ENCODE measurements at regions not wholly inside any gene's neighbourhood (a gene's known extent, or its start where the extent isn't known, plus 50 kb on each side); places are given as distances from the start of the nearest gene placed in this dataset.

GRCh38 chr16:76197900-76198299 lies 79.3 kb upstream of the CNTNAP4 start:
- Histone ChIP-seq H3K4me1 (ENCODE audit: control insufficient read depth in 2 of 2, insufficient read depth in 2 of 2, low read length in 2 of 2) (no peaks in the 10 kb centered on the region), H3K4me2 (replicated peaks; ENCODE audit: low read depth, low read length, poor library complexity, severe bottlenecking) (no peak overlapping the region), H3K27me3 (replicated peaks in 1 of 4; ENCODE audit: control extremely low read depth in 1 of 4, control insufficient read depth in 3 of 4, insufficient read depth in 4 of 4, low read length in 3 of 4) (no peaks in the 10 kb centered on the region), H3K9me3 (ENCODE audit: control extremely low read depth in 1 of 3, control insufficient read depth in 2 of 3, insufficient read depth in 1 of 3, low read length in 2 of 3) (no peaks in the 10 kb centered on the region), H3K36me3 (replicated peaks in 1 of 2; ENCODE audit: control extremely low read depth in 1 of 2, control insufficient read depth in 1 of 2, extremely low read depth in 1 of 2, insufficient read depth in 2 of 2, low read length in 1 of 2) (no peaks in the 10 kb centered on the region), H2AFZ (ENCODE audit: insufficient read depth, low read depth, low read length, poor library complexity, severe bottlenecking) (no peak overlapping the region), H3K9ac (ENCODE audit: low read length) (no peak overlapping the region), H4K20me1 (ENCODE audit: control insufficient read depth, insufficient read depth, low read length, poor library complexity, severe bottlenecking) (no peaks in the 10 kb centered on the region), H3K27ac (ENCODE audit: low read length in 2 of 2) (no peak overlapping the region), H3K4me3 (ENCODE audit: control extremely low read depth in 1 of 5, extremely low read depth in 1 of 5, insufficient read depth in 1 of 5, low read depth in 2 of 5, low read length in 4 of 5) (no peak overlapping the region), H3K79me2 (ENCODE audit: control insufficient read depth, insufficient read depth, low read length) (no peaks in the 10 kb centered on the region)
- 50% methylated on average over 1 of the region's 1 CpG for WGBS (ENCODE audit: insufficient coverage)
- no peak for DNase-seq
- no peak overlapping the region for H3K4me3 Mint-ChIP-seq
- POLR2A ChIA-PET = no interaction called here
- no peak for ATAC-seq (ENCODE audit: low read depth)
- intact Hi-C loops (cut with micrococcal nuclease) = no loop called here
- TF ChIP-seq EZH2 (IDR thresholded peaks at IDR 0.05; ENCODE audit: borderline replicate concordance, insufficient read depth, low read depth, low read length, poor library complexity, severe bottlenecking) (no peak), CTCF (IDR thresholded peaks at IDR 0.05) (no peak)
- peaks cover 2% of the 10 kb centered on the region for H3K9me3 Mint-ChIP-seq (ENCODE audit: insufficient read depth)
- H3K27ac Mint-ChIP-seq = no peak overlapping the region
- no peaks in the 10 kb centered on the region for H3K4me1 Mint-ChIP-seq
- CTCF ChIA-PET = no interaction called here
- no peaks in the 10 kb centered on the region for H3K27me3 Mint-ChIP-seq

GRCh38 chr16:76199681-76200220 lies 77.5 kb upstream of the CNTNAP4 start:
- Histone ChIP-seq H4K20me1 (ENCODE audit: control insufficient read depth, insufficient read depth, low read length, poor library complexity, severe bottlenecking) (no peaks in the 10 kb centered on the region), H3K36me3 (replicated peaks in 1 of 2; ENCODE audit: control extremely low read depth in 1 of 2, control insufficient read depth in 1 of 2, extremely low read depth in 1 of 2, insufficient read depth in 2 of 2, low read length in 1 of 2) (no peaks in the 10 kb centered on the region), H3K4me2 (replicated peaks; ENCODE audit: low read depth, low read length, poor library complexity, severe bottlenecking) (no peak overlapping the region), H3K4me3 (ENCODE audit: control extremely low read depth in 1 of 5, extremely low read depth in 1 of 5, insufficient read depth in 1 of 5, low read depth in 2 of 5, low read length in 4 of 5) (no peak overlapping the region), H3K27ac (ENCODE audit: low read length in 2 of 2) (no peak overlapping the region), H3K9ac (ENCODE audit: low read length) (no peak overlapping the region), H3K27me3 (replicated peaks in 1 of 4; ENCODE audit: control extremely low read depth in 1 of 4, control insufficient read depth in 3 of 4, insufficient read depth in 4 of 4, low read length in 3 of 4) (no peaks in the 10 kb centered on the region), H3K79me2 (ENCODE audit: control insufficient read depth, insufficient read depth, low read length) (no peaks in the 10 kb centered on the region), H3K4me1 (ENCODE audit: control insufficient read depth in 2 of 2, insufficient read depth in 2 of 2, low read length in 2 of 2) (no peaks in the 10 kb centered on the region), H3K9me3 (ENCODE audit: control extremely low read depth in 1 of 3, control insufficient read depth in 2 of 3, insufficient read depth in 1 of 3, low read length in 2 of 3) (no peaks in the 10 kb centered on the region), H2AFZ (ENCODE audit: insufficient read depth, low read depth, low read length, poor library complexity, severe bottlenecking) (no peak overlapping the region)
- no peak overlapping the region for H3K4me3 Mint-ChIP-seq
- ATAC-seq (ENCODE audit: low read depth) (no peak), DNase-seq (no peak)
- POLR2A ChIA-PET = no interaction called here
- H3K4me1 Mint-ChIP-seq = no peaks in the 10 kb centered on the region
- no CpG with 5 or more reads among the region's 4 CpGs for WGBS (ENCODE audit: insufficient coverage)
- CTCF ChIA-PET = no interaction called here
- TF ChIP-seq CTCF (IDR thresholded peaks at IDR 0.05) = no peak
- no peak for TF ChIP-seq EZH2 (IDR thresholded peaks at IDR 0.05; ENCODE audit: borderline replicate concordance, insufficient read depth, low read depth, low read length, poor library complexity, severe bottlenecking)
- H3K9me3 Mint-ChIP-seq (ENCODE audit: insufficient read depth) = peaks cover 8% of the 10 kb centered on the region
- intact Hi-C loops (cut with micrococcal nuclease) = no loop called here
- no peaks in the 10 kb centered on the region for H3K27me3 Mint-ChIP-seq
- no peak overlapping the region for H3K27ac Mint-ChIP-seq

Measured in B cell (primary cell).